Glutamatergic neuron (in vitro differentiated cells): ENCODE measurements at regions not wholly inside any gene's neighbourhood (a gene's known extent, or its start where the extent isn't known, plus 50 kb on each side); places are given as distances from the start of the nearest gene placed in this dataset.
"Not testable (repeated sequence)": the region's sequence is repeated elsewhere in the genome, so short reads cannot be mapped to it uniquely, and the experiment has no call there.

Experiments
- DNase-seq: peaks from one replicate; pipeline ENCODE4 v3.0.0; 2022
- H3K27ac Mint-ChIP-seq: one replicate; pipeline ENCODE4 v1.8.0; 2020; ENCODE audit warnings: mild to moderate bottlenecking, mixed read lengths, inconsistent platforms; ENCODE audit not compliant: unreplicated experiment
- H3K27me3 Mint-ChIP-seq: one replicate; pipeline ENCODE4 v1.8.0; 2020; ENCODE audit warnings: mild to moderate bottlenecking, moderate library complexity, mixed read lengths, inconsistent platforms; ENCODE audit not compliant: unreplicated experiment
- H3K36me3 Mint-ChIP-seq: one replicate; pipeline ENCODE4 v1.8.0; 2020; ENCODE audit warnings: mild to moderate bottlenecking, mixed read lengths, inconsistent platforms; ENCODE audit not compliant: unreplicated experiment
- H3K4me1 Mint-ChIP-seq: one replicate; pipeline ENCODE4 v1.8.0; 2020; ENCODE audit warnings: mild to moderate bottlenecking, low read depth, mixed read lengths, inconsistent platforms; ENCODE audit not compliant: unreplicated experiment
- H3K4me3 Mint-ChIP-seq: one replicate; pipeline ENCODE4 v1.8.0; 2020; ENCODE audit warnings: mild to moderate bottlenecking, mixed read lengths, inconsistent platforms; ENCODE audit not compliant: unreplicated experiment
- H3K9me3 Mint-ChIP-seq: one replicate; pipeline ENCODE4 v1.8.0; 2020; ENCODE audit warnings: mild to moderate bottlenecking, moderate library complexity, mixed read lengths, inconsistent platforms; ENCODE audit not compliant: unreplicated experiment
- CTCF ChIP-seq: fragments of 200-600 bp; sonication (generic); IDR thresholded peaks from one replicate; pipeline ENCODE4 v1.5.0; 2021; ENCODE audit not compliant: partially characterized antibody, unreplicated experiment

GRCh38 chr1:118809586-118809985 is 178.6 kb downstream of the TBX15 start:
- H3K9me3 Mint-ChIP-seq = no peaks in the 10 kb centered on the region
- TF ChIP-seq CTCF = no peak
- no peak for DNase-seq
- no peaks in the 10 kb centered on the region for H3K27me3 Mint-ChIP-seq
- H3K4me3 Mint-ChIP-seq = no peak overlapping the region
- no peaks in the 10 kb centered on the region for H3K36me3 Mint-ChIP-seq
- no peak overlapping the region for H3K27ac Mint-ChIP-seq
- no peaks in the 10 kb centered on the region for H3K4me1 Mint-ChIP-seq

GRCh38 chr1:118803128-118803527 is 185.0 kb downstream of the TBX15 start:
- not testable (repeated sequence) for H3K27ac Mint-ChIP-seq, H3K9me3 Mint-ChIP-seq, H3K4me3 Mint-ChIP-seq, DNase-seq, H3K36me3 Mint-ChIP-seq, H3K27me3 Mint-ChIP-seq, H3K4me1 Mint-ChIP-seq

- Mint-ChIP-seq H3K27ac (no peak overlapping the region), H3K4me1 (no peaks in the 10 kb centered on the region), H3K9me3 (peaks cover 1% of the 10 kb centered on the region), H3K27me3 (no peaks in the 10 kb centered on the region), H3K36me3 (peaks cover 4% of the 10 kb centered on the region), H3K4me3 (no peak overlapping the region)
- TF ChIP-seq CTCF = no peak
- DNase-seq = no peak
Observed at GRCh38 chr1:118791094-118791691, 196.9 kb downstream of the TBX15 start.

GRCh38 chr1:118788463-118788862 is 199.7 kb downstream of the TBX15 start:
- no peak overlapping the region for H3K4me3 Mint-ChIP-seq
- no peak for DNase-seq
- peaks cover 4% of the 10 kb centered on the region for H3K36me3 Mint-ChIP-seq
- TF ChIP-seq CTCF = no peak
- H3K27me3 Mint-ChIP-seq = no peaks in the 10 kb centered on the region
- no peak overlapping the region for H3K27ac Mint-ChIP-seq
- H3K9me3 Mint-ChIP-seq = peaks cover 1% of the 10 kb centered on the region
- no peaks in the 10 kb centered on the region for H3K4me1 Mint-ChIP-seq

- no peak for TF ChIP-seq CTCF
- H3K36me3 Mint-ChIP-seq = peaks cover 4% of the 10 kb centered on the region
- no peak for DNase-seq
- H3K4me3 Mint-ChIP-seq = no peak overlapping the region
- no peaks in the 10 kb centered on the region for H3K27me3 Mint-ChIP-seq
- peaks cover 1% of the 10 kb centered on the region for H3K9me3 Mint-ChIP-seq
- no peak overlapping the region for H3K27ac Mint-ChIP-seq
- H3K4me1 Mint-ChIP-seq = no peaks in the 10 kb centered on the region
Observed at GRCh38 chr1:118786454-118787155, 201.5 kb downstream of the TBX15 start.
